IMR-90 (cell line): ENCODE measurements at regions not wholly inside any gene's neighbourhood (a gene's known extent, or its start where the extent isn't known, plus 50 kb on each side); places are given as distances from the start of the nearest gene placed in this dataset.

Experiments
- ATAC-seq: fragments of 200-7000 bp; cut with Tn5 transposase; 2 replicates; pipeline ENCODE4 v1.9.1; 2020; ENCODE audit warnings: low read depth, mild to moderate bottlenecking, moderate library complexity
- BruUV-seq: library from RNA; stranded (reverse); fragments of 400-500 nt; replicated peaks from 2 replicates; lab custom pipeline; 2021; lab: Mats Ljungman, UMichigan
- CTCF ChIA-PET: fragments of 300-600 bp; formaldehyde crosslinking; extraction: SDS; loops from one replicate; lab custom pipeline; 2021; ENCODE audit warnings: antibody characterized with exemption; lab: Yijun Ruan, JAX
- POLR2A ChIA-PET: fragments of 300-600 bp; sonication (Branson Sonifier 250); formaldehyde crosslinking; loops from one replicate; lab custom pipeline; 2022; ENCODE audit warnings: antibody characterized with exemption; ENCODE audit not compliant: unreplicated experiment; lab: Charles Lee
- DNase-seq: peaks from one replicate; pipeline ENCODE4 v3.0.0; 2013
- H2AFZ ChIP-seq: replicated peaks from 2 replicates; pipeline ENCODE3; 2013; ENCODE audit warnings: low read length, mild to moderate bottlenecking; ENCODE audit not compliant: poor library complexity
- H2AK5ac ChIP-seq: 2 replicates; pipeline ENCODE4 v1.6.1; 2013; ENCODE audit warnings: low read depth, low read length, inconsistent platforms
- H2AK9ac ChIP-seq: replicated peaks from 2 replicates; pipeline ENCODE3; 2013; ENCODE audit warnings: mild to moderate bottlenecking, low read depth, low read length, moderate library complexity; ENCODE audit not compliant: poor library complexity
- H2BK120ac ChIP-seq: 2 replicates; pipeline ENCODE4 v1.6.1; 2013; ENCODE audit warnings: low read depth, low read length, inconsistent platforms
- H2BK15ac ChIP-seq: 3 replicates; pipeline ENCODE4 v1.6.1; 2013; ENCODE audit warnings: low read depth, low read length, inconsistent platforms
- H2BK20ac ChIP-seq: 2 replicates; pipeline ENCODE4 v1.6.1; 2013; ENCODE audit warnings: low read depth, mild to moderate bottlenecking, inconsistent platforms, low read length, moderate library complexity
- H2BK5ac ChIP-seq: 2 replicates; pipeline ENCODE4 v1.6.1; 2013; ENCODE audit warnings: mild to moderate bottlenecking, low read depth, low read length, inconsistent platforms; ENCODE audit not compliant: poor library complexity, severe bottlenecking
- H3K14ac ChIP-seq: replicated peaks from 2 replicates; pipeline ENCODE4 v1.6.1; 2013; ENCODE audit warnings: low read depth, low read length, inconsistent platforms
- H3K18ac ChIP-seq: 2 replicates; pipeline ENCODE4 v1.6.1; 2013; ENCODE audit warnings: low read depth, low read length, control low read depth
- H3K23ac ChIP-seq: 2 replicates; pipeline ENCODE4 v1.6.1; 2013; ENCODE audit warnings: low read depth, low read length, inconsistent platforms
- H3K27ac ChIP-seq: 2 replicates; pipeline ENCODE4 v1.5.1; 2013; ENCODE audit warnings: mild to moderate bottlenecking, control low read depth, low read length; ENCODE audit not compliant: insufficient read depth
- H3K27me3 ChIP-seq: 2 replicates; pipeline ENCODE4 v1.6.1; 2013; ENCODE audit warnings: low read length; ENCODE audit not compliant: control insufficient read depth, insufficient read depth
- H3K36me3 ChIP-seq: 2 replicates; pipeline ENCODE4 v1.6.1; 2013; ENCODE audit warnings: low read length, mixed read lengths; ENCODE audit not compliant: control insufficient read depth, insufficient read depth
- H3K4ac ChIP-seq: 2 replicates; pipeline ENCODE4 v1.6.1; 2013; ENCODE audit warnings: low read depth, low read length, inconsistent platforms
- H3K4me1 ChIP-seq: 2 replicates; pipeline ENCODE4 v1.6.1; 2013; ENCODE audit warnings: low read length, mixed read lengths; ENCODE audit not compliant: control insufficient read depth, insufficient read depth
- H3K4me2 ChIP-seq: 2 replicates; pipeline ENCODE4 v1.6.1; 2013; ENCODE audit warnings: low read depth, mild to moderate bottlenecking, control low read depth, low read length, moderate library complexity
- H3K4me3 ChIP-seq: 2 replicates; pipeline ENCODE4 v1.5.1; 2013; ENCODE audit warnings: low read depth, mild to moderate bottlenecking, control low read depth, low read length, moderate library complexity; ENCODE audit not compliant: insufficient read depth
- H3K56ac ChIP-seq: 2 replicates; pipeline ENCODE4 v1.6.1; 2013; ENCODE audit warnings: low read length, inconsistent platforms; ENCODE audit not compliant: insufficient read depth; ENCODE audit errors: extremely low read depth
- H3K79me1 ChIP-seq, 2 experiments: 2 replicates each; pipeline ENCODE4 v1.6.1; 2013; ENCODE audit warnings: low read length in 2 of 2, inconsistent platforms in 1 of 2, low read depth in 1 of 2
- H3K9ac ChIP-seq: 2 replicates; pipeline ENCODE4 v1.6.1; 2013; ENCODE audit warnings: low read depth, low read length, control low read depth
- H3K9me1 ChIP-seq: 2 replicates; pipeline ENCODE4 v1.6.1; 2013; ENCODE audit warnings: low read length, inconsistent platforms; ENCODE audit not compliant: insufficient read depth
- H3K9me3 ChIP-seq: 2 replicates; pipeline ENCODE4 v1.6.1; 2013; ENCODE audit warnings: low read length; ENCODE audit not compliant: control insufficient read depth, insufficient read depth
- H4K20me1 ChIP-seq: 2 replicates; pipeline ENCODE4 v1.6.1; 2013; ENCODE audit warnings: low read length, inconsistent platforms; ENCODE audit not compliant: insufficient read depth
- H4K5ac ChIP-seq: 2 replicates; pipeline ENCODE4 v1.6.1; 2013; ENCODE audit warnings: mild to moderate bottlenecking, low read depth, low read length, control low read depth
- H4K8ac ChIP-seq, 2 experiments: 2 replicates each; pipeline ENCODE4 v1.6.1; 2013; ENCODE audit warnings: low read depth in 2 of 2, low read length in 2 of 2, control low read depth in 1 of 2, inconsistent platforms in 1 of 2
- H4K91ac ChIP-seq: 2 replicates; pipeline ENCODE4 v1.6.1; 2013; ENCODE audit warnings: low read depth, low read length, inconsistent platforms; ENCODE audit not compliant: insufficient read depth
- BHLHE40 ChIP-seq: fragments of 150-350 bp; IDR thresholded peaks from 2 replicates; pipeline ENCODE4 v1.6.1; 2016; ENCODE audit warnings: mild to moderate bottlenecking, low read depth, low read length
- CEBPB ChIP-seq: IDR thresholded peaks from 2 replicates; pipeline ENCODE4 v1.6.1; 2012; ENCODE audit warnings: low read depth, low read length, improper control_type of control experiment
- CHD1 ChIP-seq: IDR thresholded peaks from 2 replicates; pipeline ENCODE4 v1.6.1; 2012; ENCODE audit warnings: low read depth, low read length, improper control_type of control experiment
- FOS ChIP-seq: fragments of 150-350 bp; IDR thresholded peaks from 2 replicates; pipeline ENCODE4 v1.6.1; 2016; ENCODE audit warnings: low read depth, low read length
- MAFK ChIP-seq: IDR thresholded peaks from 2 replicates; pipeline ENCODE4 v1.6.1; 2012; ENCODE audit warnings: low read depth, low read length, improper control_type of control experiment
- MAZ ChIP-seq: IDR thresholded peaks from 2 replicates; pipeline ENCODE4 v1.6.1; 2012; ENCODE audit warnings: low read depth, mild to moderate bottlenecking, low read length, improper control_type of control experiment, moderate library complexity, borderline replicate concordance
- MXI1 ChIP-seq: IDR thresholded peaks from 2 replicates; pipeline ENCODE4 v1.6.1; 2012; ENCODE audit warnings: low read depth, mild to moderate bottlenecking, low read length, moderate library complexity, borderline replicate concordance
- NFE2L2 ChIP-seq: fragments of 150-350 bp; IDR thresholded peaks from 2 replicates; pipeline ENCODE4 v1.6.1; 2016; ENCODE audit warnings: low read depth, mild to moderate bottlenecking, low read length
- POLR2A ChIP-seq: IDR thresholded peaks from 2 replicates; pipeline ENCODE4 v1.6.1; 2012; ENCODE audit warnings: mild to moderate bottlenecking, low read depth, low read length
- RAD21 ChIP-seq: IDR thresholded peaks from 2 replicates; pipeline ENCODE4 v1.6.1; 2012; ENCODE audit warnings: low read length, improper control_type of control experiment
- RCOR1 ChIP-seq: IDR thresholded peaks from 2 replicates; pipeline ENCODE4 v1.6.1; 2012; ENCODE audit warnings: mild to moderate bottlenecking, low read length, improper control_type of control experiment; ENCODE audit not compliant: insufficient replicate concordance
- RFX5 ChIP-seq: IDR thresholded peaks from 2 replicates; pipeline ENCODE4 v1.8.0; 2012; ENCODE audit warnings: low read depth, mild to moderate bottlenecking, low read length, moderate library complexity
- SMC3 ChIP-seq: fragments of 150-350 bp; IDR thresholded peaks from 2 replicates; pipeline ENCODE4 v1.6.1; 2016; ENCODE audit warnings: low read depth, mild to moderate bottlenecking, antibody characterized with exemption, low read length, moderate library complexity
- WGBS, 2 experiments: methylation state at CpG; one replicate each; pipeline versions ENCODE4 v1.1.5 to v1.1.7; 2013; ENCODE audit warnings: missing lambda C conversion rate in 2 of 2; ENCODE audit not compliant: insufficient read length in 1 of 2; ENCODE audit errors: extremely low coverage in 2 of 2; 5-methylcytosine and 5-hydroxymethylcytosine counted together
- dilution Hi-C: fragments of 300-500 bp; cut with HindIII; formaldehyde crosslinking; loops from one replicate; pipeline ENCODE4 v1.14.3; 2018; ENCODE audit warnings: low sequenced_read_pairs; ENCODE audit not compliant: unreplicated experiment
- in situ Hi-C: fragments of 300-500 bp; cut with MboI; formaldehyde crosslinking; loops from 3 replicates; pipeline ENCODE4 v1.14.3; 2019; ENCODE audit warnings: low sequenced_read_pairs, inconsistent platforms, mixed read lengths
- intact Hi-C: fragments of 100-400 bp; cut with micrococcal nuclease; formaldehyde crosslinking; loops from 2 replicates; pipeline ENCODE4 v1.10.0; 2022
- TF ChIP-seq, protein P1 (sequence below): conservative IDR thresholded peaks from 2 replicates; pipeline ENCODE4 v1.5.1; 2012; ENCODE audit warnings: mild to moderate bottlenecking, low read depth, low read length, improper control_type of control experiment
- TF ChIP-seq, protein P2 (sequence below): fragments of 150-350 bp; IDR thresholded peaks from 2 replicates; pipeline ENCODE4 v1.6.1; 2016; ENCODE audit warnings: low read depth, mild to moderate bottlenecking, low read length, moderate library complexity, borderline replicate concordance
- TF ChIP-seq, protein P3 (sequence below): fragments of 150-350 bp; IDR thresholded peaks from 2 replicates; pipeline ENCODE4 v1.6.1; 2017; ENCODE audit warnings: mild to moderate bottlenecking, antibody characterized with exemption, low read length, low read depth

DNA sequence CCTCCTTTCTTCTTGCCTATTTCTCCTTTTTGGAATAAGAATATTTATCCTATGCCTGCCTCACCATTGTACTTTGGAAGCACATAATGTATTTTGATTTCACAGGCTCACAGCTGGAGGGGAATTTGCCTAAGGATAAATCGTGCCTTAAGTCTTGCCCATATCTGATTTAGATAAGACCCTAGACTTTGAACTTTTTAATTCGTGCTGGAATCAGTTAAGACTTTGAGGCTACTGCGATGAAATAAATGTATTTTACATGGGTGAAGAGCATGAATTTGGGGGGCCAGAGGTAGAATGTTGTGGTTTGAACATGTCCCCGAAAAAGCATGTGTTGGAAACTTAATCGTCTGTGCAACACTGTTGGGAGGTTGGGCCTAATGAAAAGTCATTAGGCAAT lies 648.8 kb downstream of the EPHA7 start:
- Histone ChIP-seq H3K27me3 (no peaks in the 10 kb centered on the region), H3K14ac (no peak overlapping the region), H3K18ac (no peak overlapping the region), H3K27ac (no peak overlapping the region), H4K20me1 (no peaks in the 10 kb centered on the region), H3K56ac (no peak overlapping the region), H2BK20ac (no peak overlapping the region), H3K9ac (no peak overlapping the region), H3K23ac (no peak overlapping the region), H4K8ac (no peak overlapping the region), H3K4me3 (no peak overlapping the region), H3K36me3 (no peaks in the 10 kb centered on the region), H3K9me1 (no peaks in the 10 kb centered on the region), H2AK9ac (no peak overlapping the region), H2AFZ (no peak overlapping the region), H3K4me1 (no peaks in the 10 kb centered on the region), H2AK5ac (no peak overlapping the region), H2BK15ac (no peak overlapping the region), H3K4me2 (no peak overlapping the region), H3K79me1 (no peaks in the 10 kb centered on the region), H3K9me3 (no peaks in the 10 kb centered on the region), H2BK5ac (no peak overlapping the region), H3K4ac (no peak overlapping the region), H4K91ac (no peak overlapping the region), H4K5ac (no peak overlapping the region), H2BK120ac (no peak overlapping the region)
- ATAC-seq (no peak), DNase-seq (no peak)
- in situ Hi-C loops (no loop called here), dilution Hi-C loops (no loop called here), intact Hi-C loops (no loop called here)
- BruUV-seq, result no TSS peak
- CTCF ChIA-PET, result no interaction called here
- POLR2A ChIA-PET, result interaction anchor here (0.6 kb wide), 1 partner anchor 1331 kb away, joined by 3 read pairs; no protein-coding TSS in a partner anchor
- 83% methylated on average over 3 of the region's 5 CpGs; no CpG with 5 or more reads in 1 of the 2 experiments for WGBS, 2 experiments
- TF ChIP-seq, protein P1, sequence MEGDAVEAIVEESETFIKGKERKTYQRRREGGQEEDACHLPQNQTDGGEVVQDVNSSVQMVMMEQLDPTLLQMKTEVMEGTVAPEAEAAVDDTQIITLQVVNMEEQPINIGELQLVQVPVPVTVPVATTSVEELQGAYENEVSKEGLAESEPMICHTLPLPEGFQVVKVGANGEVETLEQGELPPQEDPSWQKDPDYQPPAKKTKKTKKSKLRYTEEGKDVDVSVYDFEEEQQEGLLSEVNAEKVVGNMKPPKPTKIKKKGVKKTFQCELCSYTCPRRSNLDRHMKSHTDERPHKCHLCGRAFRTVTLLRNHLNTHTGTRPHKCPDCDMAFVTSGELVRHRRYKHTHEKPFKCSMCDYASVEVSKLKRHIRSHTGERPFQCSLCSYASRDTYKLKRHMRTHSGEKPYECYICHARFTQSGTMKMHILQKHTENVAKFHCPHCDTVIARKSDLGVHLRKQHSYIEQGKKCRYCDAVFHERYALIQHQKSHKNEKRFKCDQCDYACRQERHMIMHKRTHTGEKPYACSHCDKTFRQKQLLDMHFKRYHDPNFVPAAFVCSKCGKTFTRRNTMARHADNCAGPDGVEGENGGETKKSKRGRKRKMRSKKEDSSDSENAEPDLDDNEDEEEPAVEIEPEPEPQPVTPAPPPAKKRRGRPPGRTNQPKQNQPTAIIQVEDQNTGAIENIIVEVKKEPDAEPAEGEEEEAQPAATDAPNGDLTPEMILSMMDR, result no peak
- no peak for TF ChIP-seq MAFK
- no peak for TF ChIP-seq SMC3
- TF ChIP-seq, protein P2, sequence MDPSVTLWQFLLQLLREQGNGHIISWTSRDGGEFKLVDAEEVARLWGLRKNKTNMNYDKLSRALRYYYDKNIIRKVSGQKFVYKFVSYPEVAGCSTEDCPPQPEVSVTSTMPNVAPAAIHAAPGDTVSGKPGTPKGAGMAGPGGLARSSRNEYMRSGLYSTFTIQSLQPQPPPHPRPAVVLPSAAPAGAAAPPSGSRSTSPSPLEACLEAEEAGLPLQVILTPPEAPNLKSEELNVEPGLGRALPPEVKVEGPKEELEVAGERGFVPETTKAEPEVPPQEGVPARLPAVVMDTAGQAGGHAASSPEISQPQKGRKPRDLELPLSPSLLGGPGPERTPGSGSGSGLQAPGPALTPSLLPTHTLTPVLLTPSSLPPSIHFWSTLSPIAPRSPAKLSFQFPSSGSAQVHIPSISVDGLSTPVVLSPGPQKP, result no peak
- TF ChIP-seq RFX5, result no peak
- TF ChIP-seq MXI1, result no peak
- TF ChIP-seq CEBPB, result no peak
- TF ChIP-seq RCOR1, result no peak
- no peak for TF ChIP-seq POLR2A
- no peak for TF ChIP-seq CHD1
- no peak for TF ChIP-seq RAD21
- no peak for TF ChIP-seq NFE2L2
- no peak for TF ChIP-seq MAZ
- TF ChIP-seq, protein P3, sequence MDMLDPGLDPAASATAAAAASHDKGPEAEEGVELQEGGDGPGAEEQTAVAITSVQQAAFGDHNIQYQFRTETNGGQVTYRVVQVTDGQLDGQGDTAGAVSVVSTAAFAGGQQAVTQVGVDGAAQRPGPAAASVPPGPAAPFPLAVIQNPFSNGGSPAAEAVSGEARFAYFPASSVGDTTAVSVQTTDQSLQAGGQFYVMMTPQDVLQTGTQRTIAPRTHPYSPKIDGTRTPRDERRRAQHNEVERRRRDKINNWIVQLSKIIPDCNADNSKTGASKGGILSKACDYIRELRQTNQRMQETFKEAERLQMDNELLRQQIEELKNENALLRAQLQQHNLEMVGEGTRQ, result no peak
- no peak for TF ChIP-seq FOS
- TF ChIP-seq BHLHE40, result no peak
